ENCODE measurements at regions not wholly inside any gene's neighbourhood (a gene's known extent, or its start where the extent isn't known, plus 50 kb on each side); places are given as distances from the start of the nearest gene placed in this dataset.

DNA sequence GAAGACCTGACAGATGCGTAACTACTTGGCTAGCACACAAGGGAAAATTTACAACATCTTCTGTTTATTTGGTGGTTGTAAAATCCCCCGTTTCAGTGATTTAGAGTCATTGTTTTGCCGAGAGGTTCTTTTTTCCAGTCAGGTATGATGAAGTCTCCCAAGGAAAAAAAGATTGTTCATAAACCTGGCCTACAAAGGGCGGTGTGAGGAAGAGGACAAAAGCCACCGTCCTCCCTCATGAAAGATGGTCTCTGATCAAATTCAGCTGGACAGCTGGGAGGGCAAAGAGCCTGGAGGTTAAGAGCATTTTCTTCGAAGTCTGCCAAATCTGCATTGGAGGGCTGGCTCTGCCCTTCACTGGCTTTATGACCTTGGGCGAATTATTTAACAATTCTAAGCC is 419.9 kb downstream of the HAPSTR1 start:
- no peak for DNase-seq (ENCODE audit: low spot score)

- no peak for DNase-seq (ENCODE audit: low spot score)
These were observed 425.0 kb downstream of the HAPSTR1 start for GRCh38 chr16:9516444-9516843.

DNA sequence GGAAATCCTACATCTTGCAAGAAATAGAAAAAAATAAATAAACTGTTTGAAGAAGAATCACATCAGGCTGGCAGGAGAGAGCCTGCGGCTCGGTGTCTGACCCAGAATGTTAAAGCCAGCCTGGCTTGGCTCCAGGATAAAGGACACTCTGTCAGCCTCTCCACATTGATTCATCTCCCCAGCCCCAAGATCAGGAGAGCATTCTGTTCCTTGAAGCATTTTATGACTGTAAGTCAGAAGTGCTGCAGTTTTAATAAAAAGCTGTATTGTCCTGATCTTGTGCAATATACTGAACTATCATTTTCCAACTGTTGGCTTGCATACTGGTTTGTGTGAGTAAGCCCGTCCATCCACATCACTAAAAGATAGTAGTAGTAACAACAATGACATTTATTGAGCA is 426.6 kb downstream of the HAPSTR1 start:
- no peak for DNase-seq (ENCODE audit: low spot score)

GRCh38 chr16:9518581-9518980 is 427.1 kb downstream of the HAPSTR1 start:
- DNase-seq (ENCODE audit: low spot score), result no peak

DNA sequence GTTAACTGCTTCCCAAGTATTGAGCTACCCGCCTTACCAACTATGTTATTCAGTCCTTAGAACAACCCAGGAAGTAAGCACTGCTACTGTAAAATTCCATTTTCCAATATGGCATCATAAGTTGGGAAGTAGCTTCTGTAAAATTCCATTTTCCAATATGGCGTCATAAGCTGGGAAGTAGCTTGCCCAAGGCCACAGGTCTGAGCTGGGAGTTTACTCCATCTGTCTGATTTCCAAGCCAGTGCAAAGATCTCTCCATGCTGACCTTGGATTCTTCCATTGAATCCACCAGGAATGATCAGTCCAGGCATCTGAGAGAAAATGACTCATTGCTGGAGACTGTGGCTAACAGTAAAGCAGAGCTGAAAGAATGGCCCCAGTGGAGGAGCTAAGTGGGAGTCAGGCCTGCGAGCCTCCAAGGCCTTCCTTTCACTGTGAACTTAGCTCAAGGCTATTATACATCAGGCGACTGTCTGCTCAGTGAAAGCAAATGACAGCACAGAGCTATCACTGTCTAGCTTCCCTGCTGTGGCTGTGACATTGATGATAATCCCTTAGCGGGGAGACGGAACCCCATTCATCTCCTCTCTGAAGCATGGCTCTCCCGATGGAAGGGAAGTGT is 430.4 kb downstream of the HAPSTR1 start:
- DNase-seq (ENCODE audit: low spot score), result no peak

DNA sequence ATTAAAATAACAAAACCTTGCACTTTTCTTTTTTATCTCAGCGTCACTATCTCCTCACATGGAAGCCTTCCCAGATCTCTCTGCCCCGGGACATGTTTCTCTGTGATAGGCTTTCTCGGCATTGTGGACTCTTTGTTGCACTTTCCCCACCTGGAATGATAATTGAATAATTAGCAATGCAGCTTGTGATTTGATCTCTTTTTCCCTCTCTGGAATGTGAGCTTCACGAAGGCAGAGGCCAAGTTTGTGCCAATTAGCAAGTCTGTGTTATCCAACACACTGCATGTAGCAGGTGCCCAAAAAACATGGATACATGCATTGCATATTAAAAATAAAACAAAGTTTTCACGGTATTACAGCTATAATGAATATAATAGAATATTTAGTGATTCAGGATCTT is 431.2 kb downstream of the HAPSTR1 start:
- no peak for DNase-seq (ENCODE audit: low spot score)

DNA sequence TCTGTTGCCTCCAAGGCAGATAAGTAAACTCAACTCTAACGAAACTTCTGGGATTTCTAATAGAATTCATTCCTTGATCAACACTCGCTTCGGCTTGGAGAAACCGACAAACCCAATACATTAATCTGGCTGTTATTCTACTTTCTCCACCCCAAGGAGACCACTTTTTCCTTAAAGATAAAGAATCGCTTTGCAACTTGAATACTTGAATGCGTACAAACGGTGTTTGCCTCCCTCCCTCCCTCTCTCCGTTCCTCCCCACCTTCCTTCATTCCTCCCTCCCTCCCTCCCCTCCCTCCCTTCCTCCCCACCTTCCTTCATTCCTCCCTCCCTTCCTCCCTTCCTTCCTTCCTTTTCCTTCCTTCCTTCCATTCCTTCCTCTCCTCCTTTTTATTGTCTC is 432.6 kb downstream of the HAPSTR1 start:
- no peak for DNase-seq (ENCODE audit: low spot score)

DNA sequence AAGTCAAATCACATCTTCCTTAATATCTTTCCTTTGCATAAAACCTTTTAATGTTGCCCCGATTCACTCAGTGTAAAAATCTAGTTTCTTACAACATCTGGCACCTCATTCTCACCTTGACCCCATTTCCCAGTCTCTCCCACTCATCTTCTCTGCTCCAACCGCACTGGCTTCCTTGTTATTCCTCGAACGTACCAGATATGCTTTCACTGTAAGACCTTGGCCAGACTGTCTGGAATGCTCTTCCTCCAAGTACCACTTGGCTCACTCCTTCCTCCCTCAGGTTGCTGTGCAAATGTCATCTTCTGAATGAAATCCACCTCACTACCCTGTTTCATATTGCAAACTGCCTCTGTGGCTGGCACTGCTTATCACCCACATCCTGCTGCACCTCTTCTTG is 433.6 kb downstream of the HAPSTR1 start:
- no peak for DNase-seq (ENCODE audit: low spot score)

GRCh38 chr16:9526791-9527190 is 435.3 kb downstream of the HAPSTR1 start:
- no peak for DNase-seq (ENCODE audit: low spot score)

DNA sequence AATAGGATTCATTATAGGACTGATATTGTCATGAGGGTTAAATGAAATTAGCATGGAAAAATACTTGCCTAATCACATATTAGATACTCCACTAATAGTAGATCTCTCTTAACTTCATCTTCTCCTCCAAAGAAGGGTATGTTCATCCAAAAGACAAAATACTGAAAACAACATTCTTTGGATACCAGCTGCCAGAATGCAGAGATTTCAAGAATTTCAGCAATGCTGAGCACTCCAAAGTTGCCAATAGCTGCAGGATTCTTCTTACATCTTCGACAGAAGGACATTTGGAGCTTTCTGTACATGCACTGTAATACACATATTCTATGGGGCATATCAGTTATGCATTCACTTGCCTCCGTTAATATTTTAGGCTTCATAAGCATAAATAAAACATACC is 436.5 kb downstream of the HAPSTR1 start:
- no peak for DNase-seq (ENCODE audit: low spot score)

DNA sequence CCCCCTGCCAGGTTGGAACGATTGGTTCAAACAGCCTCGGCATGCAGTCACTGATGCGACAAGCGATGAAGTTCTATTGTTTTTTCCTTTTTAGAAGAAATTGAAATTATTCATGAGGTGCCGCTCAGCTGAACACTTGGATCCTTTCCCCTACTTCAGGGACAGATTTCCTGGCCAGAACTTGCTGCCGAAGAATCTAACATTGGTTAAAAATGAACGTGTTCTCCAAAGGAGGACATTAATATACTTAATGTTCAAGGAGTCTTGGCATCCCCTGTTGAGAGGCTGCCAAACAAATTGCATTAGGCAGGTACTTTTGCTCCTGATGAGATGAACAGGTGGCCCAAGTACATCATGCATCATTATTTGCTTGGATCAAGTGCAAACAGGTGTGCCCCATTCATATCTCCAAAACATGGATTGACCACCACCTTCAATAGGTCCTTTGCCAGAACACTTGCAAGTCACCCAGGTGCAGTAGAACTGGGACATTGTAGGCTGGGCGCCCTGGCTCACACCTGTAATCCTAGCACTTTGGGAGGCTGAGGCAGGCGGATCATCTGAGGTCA is 437.2 kb downstream of the HAPSTR1 start:
- DNase-seq (ENCODE audit: low spot score), result no peak

GRCh38 chr16:9533042-9533441 is 441.6 kb downstream of the HAPSTR1 start:
- no peak for DNase-seq (ENCODE audit: low spot score)

GRCh38 chr16:9534759-9535158 is 443.3 kb downstream of the HAPSTR1 start:
- DNase-seq (ENCODE audit: low spot score), result no peak

- no peak for DNase-seq (ENCODE audit: low spot score)
These were observed 445.5 kb downstream of the HAPSTR1 start for GRCh38 chr16:9536905-9537304.

DNA sequence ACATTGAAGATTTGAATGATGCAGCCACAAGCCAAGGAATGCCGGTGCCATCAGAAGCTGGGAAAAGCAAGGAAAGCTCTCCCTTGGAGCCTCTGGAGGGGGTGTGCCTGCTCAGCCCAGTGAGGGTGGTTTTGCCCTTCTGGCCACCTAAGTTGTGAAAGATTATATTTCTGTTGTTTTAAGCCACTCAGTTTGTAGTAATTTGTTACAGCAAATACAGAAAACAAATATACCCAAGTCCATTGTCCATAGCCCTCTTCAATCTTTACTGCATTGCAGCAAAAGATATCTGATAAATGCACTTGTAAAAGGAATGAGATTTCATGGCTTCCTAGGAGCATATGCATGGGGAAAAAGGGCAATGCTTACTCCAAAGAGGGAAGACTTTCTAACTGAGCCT is 447.9 kb downstream of the HAPSTR1 start:
- DNase-seq (ENCODE audit: low spot score), result no peak

GRCh38 chr16:9541723-9542122 is 450.3 kb downstream of the HAPSTR1 start:
- no peak for DNase-seq (ENCODE audit: low spot score)

- no peak for DNase-seq (ENCODE audit: low spot score)
These were observed 450.8 kb downstream of the HAPSTR1 start for GRCh38 chr16:9542165-9542755.

GRCh38 chr16:9545522-9546437 is 454.3 kb downstream of the HAPSTR1 start:
- DNase-seq (ENCODE audit: low spot score), result no peak

DNA sequence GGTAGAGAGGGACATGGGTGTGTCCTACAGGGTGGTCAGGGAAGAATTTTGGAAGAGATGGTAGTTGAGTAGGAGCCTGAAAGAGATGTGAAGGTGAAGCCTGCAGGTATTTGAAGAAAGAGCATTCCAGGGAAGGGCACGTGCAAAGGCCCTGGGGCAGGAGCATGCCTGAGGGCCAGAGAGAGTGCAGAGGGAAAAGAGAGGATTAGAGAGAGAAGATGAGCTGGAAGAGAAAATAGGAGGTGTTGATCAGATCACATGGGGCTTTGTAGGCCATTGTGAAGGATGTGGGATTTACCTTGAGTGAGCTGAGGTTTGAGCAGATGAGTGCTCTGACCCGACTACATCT is 455.0 kb downstream of the HAPSTR1 start:
- DNase-seq (ENCODE audit: low spot score), result no peak

DNA sequence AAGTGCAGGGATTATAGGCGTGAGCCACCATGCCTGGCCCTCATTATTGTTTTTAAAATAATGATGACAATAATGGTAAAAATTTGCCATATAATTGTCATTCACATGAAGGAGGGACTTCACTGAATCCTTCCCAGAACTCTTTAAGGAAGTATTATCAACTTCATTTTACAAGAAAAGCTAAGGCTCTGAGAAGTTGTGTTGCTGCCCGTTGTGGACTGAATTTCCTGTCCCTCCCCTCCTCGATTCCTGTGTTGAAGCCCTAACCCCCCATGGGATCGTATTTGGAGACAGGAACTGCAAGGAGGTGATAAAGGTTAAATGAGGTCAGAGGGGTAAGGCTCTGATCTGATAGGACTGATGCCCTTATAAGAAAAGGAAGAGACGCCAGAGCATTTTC is 458.0 kb downstream of the HAPSTR1 start:
- no peak for DNase-seq (ENCODE audit: low spot score)

GRCh38 chr16:9555051-9555450 is 463.6 kb downstream of the HAPSTR1 start:
- no peak for DNase-seq (ENCODE audit: low spot score)

DNA sequence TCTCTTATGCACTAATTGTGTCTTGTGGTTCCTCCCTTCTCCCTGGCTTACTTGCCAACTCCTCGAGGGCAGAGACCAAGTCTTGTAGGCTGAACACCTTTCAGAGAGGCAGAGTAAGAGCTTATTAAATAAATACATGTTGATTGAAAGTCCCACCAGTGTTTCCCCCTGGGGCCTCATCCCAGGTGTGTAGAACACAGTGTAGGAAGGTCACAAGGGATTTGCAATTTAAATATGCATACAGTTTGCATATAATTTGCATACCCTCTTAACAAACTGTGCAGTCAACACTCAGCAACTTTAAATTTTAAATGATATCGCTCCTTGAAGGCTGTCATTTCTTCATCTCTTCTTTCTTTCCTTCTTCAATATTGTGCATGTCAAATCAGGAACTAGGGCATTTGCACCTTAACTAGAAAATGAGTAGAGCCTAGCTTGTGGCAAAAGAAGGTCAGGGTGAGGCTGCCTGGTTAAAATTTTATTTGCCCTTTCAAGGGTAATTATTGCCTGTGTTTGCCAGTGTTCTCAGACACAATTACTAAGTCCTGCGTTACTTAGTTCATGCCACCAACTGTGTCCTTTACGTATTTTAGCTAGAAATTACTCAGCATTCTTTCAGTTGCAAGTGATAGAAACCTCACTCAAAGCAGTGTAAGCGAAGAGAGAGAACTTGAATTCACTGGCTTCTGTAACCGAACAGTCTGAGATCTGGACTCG is 465.7 kb downstream of the HAPSTR1 start:
- no peak for DNase-seq (ENCODE audit: low spot score)

Data from SK-N-DZ (cell line).